ENCODE measurements at regions not wholly inside any gene's neighbourhood (a gene's known extent, or its start where the extent isn't known, plus 50 kb on each side); places are given as distances from the start of the nearest gene placed in this dataset.

- no peak for TF ChIP-seq POLR2A (IDR thresholded peaks at IDR 0.05)
- TF ChIP-seq CTCF (IDR thresholded peaks at IDR 0.05), result no peak
Observed at GRCh38 chr4:74544655-74545361, 99.9 kb downstream of the AREG start.
